Thyroid gland (tissue), 4 donors: ENCODE measurements at regions not wholly inside any gene's neighbourhood (a gene's known extent, or its start where the extent isn't known, plus 50 kb on each side); places are given as distances from the start of the nearest gene placed in this dataset.

Experiments used
- CTCF ChIP-seq, 6 experiments: fragments of 200-600 bp in 3 of 6; fragments of 450-650 bp in 3 of 6; sonication (generic) in 3 of 6; IDR thresholded peaks; one replicate each; pipeline ENCODE4 v1.5.1; 2016 to 2019; ENCODE audit warnings: antibody characterized with exemption in 6 of 6, mild to moderate bottlenecking in 2 of 6, inconsistent platforms in 1 of 6, moderate library complexity in 1 of 6
- POLR2A ChIP-seq, 2 donors: fragments of 450-650 bp; IDR thresholded peaks; one replicate each; pipeline ENCODE4 v1.6.1; 2017; ENCODE audit warnings: antibody characterized with exemption in 2 of 2, mild to moderate bottlenecking in 2 of 2, moderate library complexity in 1 of 2

DNA sequence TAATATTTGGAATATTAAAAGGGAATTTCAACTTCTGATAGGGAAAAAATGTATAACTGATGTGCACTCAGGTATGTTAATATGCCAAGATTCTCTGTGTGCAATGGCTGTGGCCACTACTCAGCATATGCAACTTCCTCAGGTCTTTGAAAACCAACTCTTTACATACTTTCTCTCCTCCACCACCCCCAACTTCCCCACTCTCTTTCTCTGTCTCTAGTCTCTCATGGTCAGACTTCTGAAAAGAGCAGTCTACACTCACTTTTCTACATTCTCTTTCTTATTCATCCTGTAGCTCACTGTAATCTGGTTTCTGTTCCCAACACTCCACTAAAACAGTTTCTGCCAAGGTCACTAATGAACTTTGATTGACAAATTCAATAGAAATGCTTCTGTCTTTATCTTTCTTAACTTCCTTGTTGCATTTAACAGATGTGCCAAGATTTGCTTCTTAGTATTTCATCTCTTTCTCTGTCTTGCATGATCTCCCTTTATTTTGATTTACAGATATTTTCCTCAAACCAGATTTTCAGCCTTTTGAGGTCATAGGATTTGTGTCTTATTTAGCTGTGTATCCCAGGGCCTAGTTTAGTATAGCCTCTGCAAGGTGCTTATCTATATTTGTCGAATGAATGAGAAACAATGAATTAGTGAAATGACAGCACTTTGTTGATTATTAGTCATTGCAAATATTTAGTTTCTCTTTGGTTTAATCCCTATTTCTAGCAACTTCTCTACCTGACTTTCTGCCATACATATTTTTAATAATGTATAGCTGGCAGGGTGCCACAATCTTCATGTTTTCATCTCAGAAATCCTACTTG, 168.9 kb downstream of the LMO4 start:
- TF ChIP-seq CTCF (IDR thresholded peaks at IDR 0.05) = no peak
- TF ChIP-seq POLR2A (IDR thresholded peaks at IDR 0.05) = no peak
